ENCODE measurements at regions not wholly inside any gene's neighbourhood (a gene's known extent, or its start where the extent isn't known, plus 50 kb on each side); places are given as distances from the start of the nearest gene placed in this dataset.

DNA sequence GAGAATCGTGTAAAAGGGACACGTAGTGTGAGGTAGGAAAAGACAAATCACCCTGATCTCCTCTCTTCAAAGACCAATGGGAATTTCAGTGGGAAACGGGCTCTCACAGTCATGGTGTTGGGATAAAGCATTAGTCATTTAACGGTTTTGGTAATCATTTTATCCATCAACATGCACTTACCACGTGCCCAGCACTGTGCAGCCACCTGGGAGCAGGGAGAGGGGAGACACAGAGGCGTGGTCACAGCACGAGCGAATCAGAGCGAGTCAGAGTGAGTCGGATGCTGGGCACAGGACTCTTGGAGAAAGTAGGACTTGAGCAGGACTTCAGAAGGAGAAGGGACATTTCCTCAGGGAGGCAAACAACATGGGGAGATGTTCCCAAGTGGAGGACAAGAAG, 130.8 kb downstream of the MINAR1 start (continued):
- TF ChIP-seq CTCF (tag by site-specific recombination; IDR thresholded peaks at IDR 0.05) (no peak), ZXDB (tag by site-specific recombination; IDR thresholded peaks at IDR 0.05) (no peak), ZFP37 (tag by site-specific recombination; IDR thresholded peaks at IDR 0.05) (no peak), ZNF549 (tag by site-specific recombination; IDR thresholded peaks at IDR 0.05) (no peak)

GRCh38 chr15:79570004-79570403, 137.9 kb downstream of the MINAR1 start:
- TF ChIP-seq ZNF174 (tag by site-specific recombination; IDR thresholded peaks at IDR 0.05) (no peak), ZNF19 (tag by site-specific recombination; IDR thresholded peaks at IDR 0.05; ENCODE audit: low read depth) (no peak), YY2 (tag by site-specific recombination; IDR thresholded peaks at IDR 0.05) (no peak), ZBTB44 (tag by site-specific recombination; IDR thresholded peaks at IDR 0.05) (no peak), GLI2 (tag by site-specific recombination; IDR thresholded peaks at IDR 0.05; ENCODE audit: borderline replicate concordance, low read depth) (no peak), ZBTB21 (tag by site-specific recombination; IDR thresholded peaks at IDR 0.05) (no peak), ZNF121 (tag by site-specific recombination; IDR thresholded peaks at IDR 0.05) (no peak), GLI4 (tag by site-specific recombination; IDR thresholded peaks at IDR 0.05) (no peak), IKZF3 (tag by site-specific recombination; IDR thresholded peaks at IDR 0.05) (no peak), ZNF791 (tag by site-specific recombination; IDR thresholded peaks at IDR 0.05) (no peak), ZNF768 (tag by site-specific recombination; IDR thresholded peaks at IDR 0.05) (no peak), SCRT1 (tag by site-specific recombination; IDR thresholded peaks at IDR 0.05; ENCODE audit: borderline replicate concordance) (no peak), ZNF211 (tag by site-specific recombination; IDR thresholded peaks at IDR 0.05; ENCODE audit: low read depth) (no peak), ZNF677 (tag by site-specific recombination; IDR thresholded peaks at IDR 0.05) (no peak), SP2 (tag by site-specific recombination; IDR thresholded peaks at IDR 0.05) (no peak)
- TF ChIP-seq, protein P1, sequence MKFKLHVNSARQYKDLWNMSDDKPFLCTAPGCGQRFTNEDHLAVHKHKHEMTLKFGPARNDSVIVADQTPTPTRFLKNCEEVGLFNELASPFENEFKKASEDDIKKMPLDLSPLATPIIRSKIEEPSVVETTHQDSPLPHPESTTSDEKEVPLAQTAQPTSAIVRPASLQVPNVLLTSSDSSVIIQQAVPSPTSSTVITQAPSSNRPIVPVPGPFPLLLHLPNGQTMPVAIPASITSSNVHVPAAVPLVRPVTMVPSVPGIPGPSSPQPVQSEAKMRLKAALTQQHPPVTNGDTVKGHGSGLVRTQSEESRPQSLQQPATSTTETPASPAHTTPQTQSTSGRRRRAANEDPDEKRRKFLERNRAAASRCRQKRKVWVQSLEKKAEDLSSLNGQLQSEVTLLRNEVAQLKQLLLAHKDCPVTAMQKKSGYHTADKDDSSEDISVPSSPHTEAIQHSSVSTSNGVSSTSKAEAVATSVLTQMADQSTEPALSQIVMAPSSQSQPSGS (tag by site-specific recombination; IDR thresholded peaks at IDR 0.05; ENCODE audit: low read depth), result no peak
- TF ChIP-seq, protein P2, sequence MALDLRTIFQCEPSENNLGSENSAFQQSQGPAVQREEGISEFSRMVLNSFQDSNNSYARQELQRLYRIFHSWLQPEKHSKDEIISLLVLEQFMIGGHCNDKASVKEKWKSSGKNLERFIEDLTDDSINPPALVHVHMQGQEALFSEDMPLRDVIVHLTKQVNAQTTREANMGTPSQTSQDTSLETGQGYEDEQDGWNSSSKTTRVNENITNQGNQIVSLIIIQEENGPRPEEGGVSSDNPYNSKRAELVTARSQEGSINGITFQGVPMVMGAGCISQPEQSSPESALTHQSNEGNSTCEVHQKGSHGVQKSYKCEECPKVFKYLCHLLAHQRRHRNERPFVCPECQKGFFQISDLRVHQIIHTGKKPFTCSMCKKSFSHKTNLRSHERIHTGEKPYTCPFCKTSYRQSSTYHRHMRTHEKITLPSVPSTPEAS (tag by site-specific recombination; IDR thresholded peaks at IDR 0.05), result no peak

More at GRCh38 chr15:79570004-79570403, 137.9 kb downstream of the MINAR1 start:
- H3K9me3 ChIP-seq (ENCODE audit: control insufficient read depth, insufficient read depth, low read depth, low read length), result no peaks in the 10 kb centered on the region
- ChIA-PET POLR2A (no interaction called here), CTCF (interaction anchor here (0.9 kb wide), 1 partner anchor 188 kb away, joined by 3 read pairs; no protein-coding TSS in a partner anchor)
- no peak overlapping the region for H3K27ac ChIP-seq (ENCODE audit: extremely low read depth, low read depth, low read length)
- no peak overlapping the region for H3K4me3 ChIP-seq (ENCODE audit: low read depth, low read length)
- H3K36me3 ChIP-seq (ENCODE audit: control insufficient read depth in 2 of 2, insufficient read depth in 1 of 2, low read length in 2 of 2), result no peaks in the 10 kb centered on the region
- H3K4me1 ChIP-seq (ENCODE audit: control insufficient read depth, insufficient read depth, low read length), result no peaks in the 10 kb centered on the region
